Prostate gland (tissue), 2 donors: ENCODE measurements at regions not wholly inside any gene's neighbourhood (a gene's known extent, or its start where the extent isn't known, plus 50 kb on each side); places are given as distances from the start of the nearest gene placed in this dataset.
A peak's percentile ranks its signal among the peaks of the same experiment; 100 is the strongest.

Source experiments
- DNase-seq: peaks from one replicate; pipeline ENCODE4 v3.0.0-alpha.2; 2019; ENCODE audit warnings: low spot score
- H3K27ac ChIP-seq, 2 donors: fragments of 200-600 bp; sonication (generic); 2 replicates each; pipeline ENCODE4 v1.5.1; 2017 to 2019
- H3K27me3 ChIP-seq: fragments of 200-600 bp; sonication (generic); replicated peaks from 2 replicates; pipeline ENCODE4 v1.5.1; 2019; ENCODE audit not compliant: insufficient read depth
- H3K36me3 ChIP-seq, 2 donors: fragments of 200-600 bp; sonication (generic); 1 replicate in 1 of 2; 2 replicates in 1 of 2; pipeline versions ENCODE4 v1.5.1 to v1.8.1; 2017 to 2019
- H3K4me1 ChIP-seq: fragments of 200-600 bp; sonication (generic); replicated peaks from 2 replicates; pipeline ENCODE4 v1.5.1; 2019
- H3K4me3 ChIP-seq, 2 donors: fragments of 200-600 bp; sonication (generic); 2 replicates each; pipeline ENCODE4 v1.5.1; 2017 to 2019
- H3K9me3 ChIP-seq: fragments of 200-600 bp; sonication (generic); 2 replicates; pipeline ENCODE4 v1.5.1; 2017
- POLR2A ChIP-seq: fragments of 450-650 bp; IDR thresholded peaks from one replicate; pipeline ENCODE4 v1.6.1; 2016; ENCODE audit warnings: antibody characterized with exemption, mild to moderate bottlenecking
- POLR2AphosphoS5 ChIP-seq: sonication (generic); formaldehyde crosslinking; IDR thresholded peaks from one replicate; pipeline ENCODE4 v1.6.1; 2017; ENCODE audit warnings: antibody characterized with exemption
- WGBS: methylation state at CpG from one replicate; pipeline ENCODE4 v1.1.5; 2018; 5-methylcytosine and 5-hydroxymethylcytosine counted together
- intact Hi-C: fragments of 100-400 bp; cut with DNase I; formaldehyde crosslinking; loops from one replicate; pipeline ENCODE4 v1.14.2; 2022
- TF ChIP-seq, protein P1 (sequence below), 4 experiments: fragments of 200-600 bp in 2 of 4; fragments of 450-650 bp in 2 of 4; sonication (generic) in 2 of 4; IDR thresholded peaks; 1 replicate in 3 of 4; 2 replicates in 1 of 4; pipeline ENCODE4 v1.5.1; 2016 to 2019; ENCODE audit warnings: antibody characterized with exemption in 4 of 4, mild to moderate bottlenecking in 2 of 4, moderate library complexity in 2 of 4

DNA sequence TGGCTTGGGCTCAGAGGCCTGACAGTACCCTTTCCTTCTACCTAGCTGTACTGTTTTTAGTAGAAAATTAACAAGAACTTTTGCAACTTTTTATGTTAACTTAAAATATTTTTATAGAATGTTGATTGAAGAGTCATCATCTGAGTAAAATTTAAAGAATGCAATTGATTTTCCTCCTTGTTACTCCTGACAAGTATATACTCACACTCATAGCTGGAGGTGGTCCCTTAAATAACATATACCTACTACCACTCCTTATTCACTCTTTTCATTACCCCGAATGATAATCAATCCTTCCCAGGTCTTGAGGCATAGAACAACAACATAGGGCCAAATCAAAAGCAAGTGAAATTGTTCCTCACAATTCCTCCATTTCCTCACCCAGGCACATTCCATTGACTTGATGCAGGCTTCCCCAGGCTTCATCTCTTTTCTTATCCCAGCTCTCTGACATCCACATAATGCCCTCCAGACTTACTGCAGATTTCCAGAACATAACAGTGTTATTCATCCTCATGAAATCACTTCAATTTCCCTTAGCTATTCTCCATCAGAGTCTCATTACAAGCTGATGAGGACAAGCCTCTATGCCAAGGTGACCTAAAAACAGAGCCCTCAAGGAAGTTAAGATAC, 73.2 kb upstream of the ANXA10 start:
- no peaks in the 10 kb centered on the region for H3K4me1 ChIP-seq
- TF ChIP-seq POLR2AphosphoS5, result no peak
- TF ChIP-seq, protein P1, sequence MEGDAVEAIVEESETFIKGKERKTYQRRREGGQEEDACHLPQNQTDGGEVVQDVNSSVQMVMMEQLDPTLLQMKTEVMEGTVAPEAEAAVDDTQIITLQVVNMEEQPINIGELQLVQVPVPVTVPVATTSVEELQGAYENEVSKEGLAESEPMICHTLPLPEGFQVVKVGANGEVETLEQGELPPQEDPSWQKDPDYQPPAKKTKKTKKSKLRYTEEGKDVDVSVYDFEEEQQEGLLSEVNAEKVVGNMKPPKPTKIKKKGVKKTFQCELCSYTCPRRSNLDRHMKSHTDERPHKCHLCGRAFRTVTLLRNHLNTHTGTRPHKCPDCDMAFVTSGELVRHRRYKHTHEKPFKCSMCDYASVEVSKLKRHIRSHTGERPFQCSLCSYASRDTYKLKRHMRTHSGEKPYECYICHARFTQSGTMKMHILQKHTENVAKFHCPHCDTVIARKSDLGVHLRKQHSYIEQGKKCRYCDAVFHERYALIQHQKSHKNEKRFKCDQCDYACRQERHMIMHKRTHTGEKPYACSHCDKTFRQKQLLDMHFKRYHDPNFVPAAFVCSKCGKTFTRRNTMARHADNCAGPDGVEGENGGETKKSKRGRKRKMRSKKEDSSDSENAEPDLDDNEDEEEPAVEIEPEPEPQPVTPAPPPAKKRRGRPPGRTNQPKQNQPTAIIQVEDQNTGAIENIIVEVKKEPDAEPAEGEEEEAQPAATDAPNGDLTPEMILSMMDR (IDR thresholded peaks at IDR 0.05), result no peak
- no peak for TF ChIP-seq POLR2A
- no peak overlapping the region for H3K4me3 ChIP-seq
- H3K27me3 ChIP-seq, result no peaks in the 10 kb centered on the region
- WGBS, result 100% methylated on average over 1 of the region's 1 CpG
- no peaks in the 10 kb centered on the region for H3K36me3 ChIP-seq
- no peaks in the 10 kb centered on the region for H3K9me3 ChIP-seq
- intact Hi-C loops, result no loop called here
- no peak for DNase-seq
- H3K27ac ChIP-seq, result no peak overlapping the region

DNA sequence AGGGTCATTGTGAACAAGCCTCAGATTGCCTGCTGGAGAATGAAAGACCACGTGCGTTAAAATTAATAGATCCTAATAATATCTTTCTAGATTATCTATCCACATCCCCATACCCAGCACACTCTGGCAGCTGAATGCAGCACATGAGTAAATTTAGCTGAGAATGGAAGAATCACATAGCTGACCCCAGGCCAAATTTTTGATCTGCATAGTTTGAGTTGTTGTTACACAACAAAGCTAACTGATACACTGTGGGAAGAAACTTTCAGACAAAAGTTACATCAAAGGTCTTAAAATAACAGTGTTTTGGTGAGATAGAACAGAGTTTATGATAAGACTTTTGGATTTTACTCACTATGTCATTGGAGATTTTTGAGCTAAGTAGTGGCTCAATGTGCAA, 72.4 kb upstream of the ANXA10 start:
- Histone ChIP-seq H3K27ac (no peak overlapping the region), H3K27me3 (no peaks in the 10 kb centered on the region), H3K4me1 (no peaks in the 10 kb centered on the region), H3K9me3 (no peaks in the 10 kb centered on the region), H3K36me3 (no peaks in the 10 kb centered on the region), H3K4me3 (no peak overlapping the region)
- TF ChIP-seq POLR2AphosphoS5 (no peak), POLR2A (no peak)
- TF ChIP-seq, protein P1 (IDR thresholded peaks at IDR 0.05), result no peak
- intact Hi-C loops, result no loop called here
- no peak for DNase-seq
- 62% methylated on average over 2 of the region's 2 CpGs for WGBS

DNA sequence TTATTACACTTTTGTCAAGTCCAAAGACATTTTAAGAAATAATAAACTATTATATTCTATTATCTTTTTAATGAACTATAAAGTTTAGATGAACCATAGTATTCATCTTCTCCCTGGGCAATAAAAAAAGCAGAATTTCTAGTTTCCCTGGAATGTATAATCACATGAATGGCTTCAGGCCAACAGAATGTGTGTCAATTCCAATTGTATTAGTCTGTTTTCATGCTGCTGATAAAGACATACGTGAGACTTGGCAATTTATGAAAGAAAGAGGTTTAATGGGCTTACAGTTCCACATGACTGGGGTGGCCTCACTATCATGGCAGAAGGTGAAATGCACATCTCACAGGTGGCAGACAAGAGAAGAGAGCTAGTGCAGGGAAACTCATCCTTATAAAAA, 70.7 kb upstream of the ANXA10 start:
- no peak overlapping the region for H3K4me3 ChIP-seq
- TF ChIP-seq, protein P1 (IDR thresholded peaks at IDR 0.05), result no peak
- TF ChIP-seq POLR2AphosphoS5 (no peak), POLR2A (no peak)
- 14% methylated on average over 1 of the region's 1 CpG for WGBS
- DNase-seq, result no peak
- no peaks in the 10 kb centered on the region for H3K36me3 ChIP-seq
- H3K27me3 ChIP-seq, result no peaks in the 10 kb centered on the region
- no peaks in the 10 kb centered on the region for H3K4me1 ChIP-seq
- intact Hi-C loops, result no loop called here
- H3K9me3 ChIP-seq, result no peaks in the 10 kb centered on the region
- no peak overlapping the region for H3K27ac ChIP-seq

DNA sequence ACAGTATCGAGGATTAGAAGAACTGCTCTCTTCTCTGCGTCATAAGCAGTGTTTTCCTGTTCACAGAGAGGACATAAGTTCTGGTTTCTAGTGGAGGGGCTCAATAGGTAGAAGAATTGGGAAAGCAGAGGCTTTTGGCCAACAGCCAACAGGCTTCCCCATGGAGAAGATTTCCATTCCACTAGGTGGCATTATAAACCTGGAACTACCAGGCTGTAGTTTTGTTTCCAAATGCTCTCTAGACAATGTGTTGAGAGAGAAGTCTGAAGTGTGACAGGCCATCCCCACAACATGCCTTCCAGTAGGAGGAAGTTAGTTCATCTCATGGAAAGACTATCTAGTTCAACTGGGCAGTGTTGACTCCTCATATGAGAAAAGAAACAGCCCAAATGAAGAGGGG, 63.8 kb upstream of the ANXA10 start:
- DNase-seq, result peak; percentile 8
- TF ChIP-seq POLR2A (no peak), POLR2AphosphoS5 (no peak)
- TF ChIP-seq, protein P1 (IDR thresholded peaks at IDR 0.05), result peak in 3 of 4 experiments; percentile 9 to 41 (median 36)
- Histone ChIP-seq H3K4me3 (no peak overlapping the region), H3K36me3 (no peaks in the 10 kb centered on the region), H3K27ac (peak overlapping the region in 1 of 2 donors; percentile 69), H3K27me3 (no peaks in the 10 kb centered on the region), H3K4me1 (no peaks in the 10 kb centered on the region), H3K9me3 (no peaks in the 10 kb centered on the region)
- 98% methylated on average over 2 of the region's 2 CpGs for WGBS
- intact Hi-C loops, result no loop called here

DNA sequence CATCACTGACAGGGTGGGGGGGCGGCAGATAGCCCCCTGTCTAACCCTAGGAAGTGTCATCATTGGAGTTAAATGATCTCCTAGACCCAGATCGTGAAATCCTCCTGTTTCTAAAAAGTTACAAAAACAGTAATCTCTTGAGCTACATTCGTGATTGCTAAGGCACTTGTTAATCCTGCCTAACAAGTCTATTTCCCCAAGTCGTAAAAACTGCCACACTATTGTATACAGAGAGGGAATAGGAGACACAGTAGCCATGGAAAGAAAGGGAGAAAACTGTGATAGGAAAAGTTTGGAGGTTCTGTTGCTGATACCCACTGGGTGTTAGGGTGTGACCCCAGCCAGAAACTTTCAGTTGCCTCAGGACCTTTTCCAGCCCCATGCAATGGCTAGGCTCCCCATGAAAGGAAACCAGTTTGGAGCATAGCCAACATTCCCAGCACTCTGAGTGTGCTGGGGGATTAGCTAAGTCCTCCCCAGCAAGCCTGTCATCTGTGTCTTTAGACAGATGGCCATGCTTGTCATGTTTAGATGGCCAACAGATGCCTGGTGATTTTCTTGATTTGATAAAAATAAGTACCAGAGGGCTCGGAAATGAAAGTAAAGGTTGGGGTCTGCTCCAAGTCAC, 63.3 kb upstream of the ANXA10 start:
- DNase-seq, result no peak
- H3K9me3 ChIP-seq, result no peaks in the 10 kb centered on the region
- no peaks in the 10 kb centered on the region for H3K4me1 ChIP-seq
- H3K27ac ChIP-seq, result peak overlapping the region in 1 of 2 donors; percentile 69
- H3K27me3 ChIP-seq, result no peaks in the 10 kb centered on the region
- H3K4me3 ChIP-seq, result no peak overlapping the region
- H3K36me3 ChIP-seq, result no peaks in the 10 kb centered on the region
- 40% methylated on average over 5 of the region's 5 CpGs for WGBS
- intact Hi-C loops, result no loop called here
- TF ChIP-seq POLR2AphosphoS5, result peak; percentile 43
- TF ChIP-seq, protein P1 (IDR thresholded peaks at IDR 0.05), result no peak
